Stimulated activated CD4-positive, alpha-beta T cell treated with anti-CD3 and anti-CD28 coated beads, TNF-alpha, amount 100 ng/mL, for 24 hours (primary cell): ENCODE measurements at regions not wholly inside any gene's neighbourhood (a gene's known extent, or its start where the extent isn't known, plus 50 kb on each side); places are given as distances from the start of the nearest gene placed in this dataset.
"Not testable (repeated sequence)": the region's sequence is repeated elsewhere in the genome, so short reads cannot be mapped to it uniquely, and the experiment has no call there.

ENCODE experiments used
- DNase-seq, 3 experiments: peaks; one replicate each; pipeline ENCODE4 v3.0.0-alpha.2; 2020; ENCODE audit warnings: low read depth in 3 of 3

GRCh38 chr6:105882121-105882803, 203.9 kb upstream of the PRDM1 start:
- DNase-seq: no peak

- DNase-seq: no peak
These were observed 204.5 kb upstream of the PRDM1 start for GRCh38 chr6:105881608-105882007.

GRCh38 chr6:105880030-105880492, 206.1 kb upstream of the PRDM1 start:
- peak in 1 of 3 experiments; percentile 44 for DNase-seq

- no peak for DNase-seq
These were observed 207.0 kb upstream of the PRDM1 start for GRCh38 chr6:105879146-105879545.

- DNase-seq: no peak
These were observed 210.0 kb upstream of the PRDM1 start for GRCh38 chr6:105875974-105876640.

GRCh38 chr6:105874835-105875626, 211.1 kb upstream of the PRDM1 start:
- no peak for DNase-seq

- DNase-seq: no peak
These were observed 212.3 kb upstream of the PRDM1 start for GRCh38 chr6:105873799-105874198.

GRCh38 chr6:105873211-105873704, 212.9 kb upstream of the PRDM1 start:
- DNase-seq: no peak

- DNase-seq: no peak
These were observed 213.9 kb upstream of the PRDM1 start for GRCh38 chr6:105872249-105872648.

- DNase-seq: no peak
These were observed 214.6 kb upstream of the PRDM1 start for GRCh38 chr6:105871542-105871941.

GRCh38 chr6:105869835-105870440, 216.2 kb upstream of the PRDM1 start:
- DNase-seq: no peak

GRCh38 chr6:105868823-105869460, 217.2 kb upstream of the PRDM1 start:
- DNase-seq: no peak

GRCh38 chr6:105867821-105868220, 218.3 kb upstream of the PRDM1 start:
- DNase-seq: no peak

- no peak for DNase-seq
These were observed 218.9 kb upstream of the PRDM1 start for GRCh38 chr6:105867277-105867676.

GRCh38 chr6:105862936-105863607, 223.1 kb upstream of the PRDM1 start:
- DNase-seq: no peak

- not testable (repeated sequence) for DNase-seq
These were observed 225.2 kb upstream of the PRDM1 start for GRCh38 chr6:105860927-105861326.

- DNase-seq: no peak
These were observed 226.7 kb upstream of the PRDM1 start for GRCh38 chr6:105859457-105859856.

- DNase-seq: not testable (repeated sequence)
These were observed 227.5 kb upstream of the PRDM1 start for GRCh38 chr6:105858639-105859038.

GRCh38 chr6:105855433-105855832, 230.7 kb upstream of the PRDM1 start:
- no peak for DNase-seq

- not testable (repeated sequence) for DNase-seq
These were observed 232.2 kb upstream of the PRDM1 start for GRCh38 chr6:105853979-105854378.

- DNase-seq: no peak
These were observed 234.5 kb upstream of the PRDM1 start for GRCh38 chr6:105851606-105852005.
